K562 (cell line): ENCODE measurements at regions not wholly inside any gene's neighbourhood (a gene's known extent, or its start where the extent isn't known, plus 50 kb on each side); places are given as distances from the start of the nearest gene placed in this dataset.

Experiments
- ATAC-seq: fragments of 200-7000 bp; cut with Tn5 transposase; 3 replicates; pipeline ENCODE4 v1.9.1; 2020; ENCODE audit warnings: moderate library complexity
- BruUV-seq: library from RNA; stranded (reverse); fragments of 400-500 nt; replicated peaks from 2 replicates; lab custom pipeline; 2021; lab: Mats Ljungman, UMichigan
- CTCF ChIA-PET: fragments of 300-600 bp; formaldehyde crosslinking; extraction: SDS; loops from one replicate; lab custom pipeline; 2021; ENCODE audit warnings: low intra/inter-chr PET ratio; lab: Yijun Ruan, JAX
- POLR2A ChIA-PET: fragments of 300-600, 350-650 bp; sonication (Branson Sonifier 250); formaldehyde crosslinking; extraction: SDS; loops from one replicate; lab custom pipeline; 2021; ENCODE audit warnings: antibody characterized with exemption, inconsistent platforms; lab: Yijun Ruan, JAX
- DNase-seq, 4 experiments: peaks; one replicate each; pipeline versions ENCODE4 v3.0.0 to v3.0.0-alpha.2; 2011 to 2018; ENCODE audit warnings: low spot score in 3 of 4, mixed read lengths in 3 of 4; ENCODE audit errors: extremely low read depth in 1 of 4
- FAIRE-seq: peaks from 2 replicates; lab custom pipeline; 2011; peaks lifted over from hg19 to GRCh38; lab: Jason Lieb, UNC
- H2AFZ ChIP-seq: 2 replicates; pipeline ENCODE4 v1.6.0; 2011; ENCODE audit warnings: low read depth, low read length, control low read depth, inconsistent platforms
- H3K27ac ChIP-seq: fragments of 200-600 bp; 3 replicates; pipeline ENCODE4 v1.8.0; 2011; ENCODE audit warnings: low read depth, mild to moderate bottlenecking, control low read depth, inconsistent platforms, low read length, moderate library complexity, mixed read lengths; ENCODE audit errors: extremely low read depth
- H3K27me3 ChIP-seq, 2 experiments: fragments of 300-600 bp in 1 of 2; 2 replicates in 1 of 2; 3 replicates in 1 of 2; pipeline versions ENCODE4 v1.6.0 to v1.8.0; 2011; ENCODE audit warnings: inconsistent platforms in 2 of 2, low read length in 2 of 2, mild to moderate bottlenecking in 1 of 2, mixed read lengths in 1 of 2, moderate library complexity in 1 of 2; ENCODE audit not compliant: control insufficient read depth in 2 of 2, insufficient read depth in 2 of 2
- H3K36me3 ChIP-seq: fragments of 300-600 bp; 3 replicates; pipeline ENCODE4 v1.8.0; 2011; ENCODE audit warnings: mild to moderate bottlenecking, low read length, inconsistent platforms; ENCODE audit not compliant: control insufficient read depth, insufficient read depth
- H3K4me1 ChIP-seq, 2 experiments: fragments of 200-600 bp in 1 of 2; replicated peaks in 1 of 2; 2 replicates in 1 of 2; 3 replicates in 1 of 2; pipeline versions ENCODE4 v1.5.1 to v1.8.0; 2011; ENCODE audit warnings: inconsistent platforms in 2 of 2, low read length in 2 of 2, mild to moderate bottlenecking in 1 of 2, mixed read lengths in 1 of 2, moderate library complexity in 1 of 2; ENCODE audit not compliant: control insufficient read depth in 2 of 2, insufficient read depth in 2 of 2
- H3K4me2 ChIP-seq: 2 replicates; pipeline ENCODE4 v1.6.1; 2011; ENCODE audit warnings: low read length, control low read depth, inconsistent platforms, mixed read lengths; ENCODE audit not compliant: insufficient read depth
- H3K4me3 ChIP-seq: fragments of 200-600 bp; sonication (generic), shearing (Covaris generic); 2 replicates; pipeline ENCODE4 v1.5.1; 2016; ENCODE audit warnings: control low read depth, inconsistent platforms
- H3K79me2 ChIP-seq: fragments of 200-600 bp; 3 replicates; pipeline ENCODE4 v1.8.0; 2011; ENCODE audit warnings: low read length, inconsistent platforms; ENCODE audit not compliant: control insufficient read depth, insufficient read depth
- H3K9ac ChIP-seq, 2 experiments: 2 replicates each; pipeline versions ENCODE4 v1.6.0 to v1.6.1; 2011; ENCODE audit warnings: low read depth in 2 of 2, low read length in 2 of 2, control low read depth in 1 of 2, inconsistent platforms in 1 of 2, mild to moderate bottlenecking in 1 of 2, mixed read lengths in 1 of 2; ENCODE audit not compliant: insufficient read depth in 1 of 2
- H3K9me1 ChIP-seq: one replicate; pipeline ENCODE4 v1.6.0; 2011; ENCODE audit warnings: inconsistent platforms, mild to moderate bottlenecking, low read length, moderate library complexity; ENCODE audit not compliant: control insufficient read depth, insufficient read depth
- H3K9me3 ChIP-seq: replicated peaks from 2 replicates; pipeline ENCODE4 v1.5.1; 2011; ENCODE audit warnings: low read depth, low read length, inconsistent platforms; ENCODE audit not compliant: control insufficient read depth, insufficient read depth
- H4K20me1 ChIP-seq: replicated peaks from 2 replicates; pipeline ENCODE4 v1.6.1; 2011; ENCODE audit warnings: low read length, inconsistent platforms, mixed read lengths; ENCODE audit not compliant: control insufficient read depth, insufficient read depth
- CBX1 ChIP-seq: sonication (generic); IDR thresholded peaks from 2 replicates; pipeline ENCODE4 v1.6.1; 2016; ENCODE audit warnings: antibody characterized with exemption, low read depth, mild to moderate bottlenecking
- DMBX1 ChIP-seq: fragments of 250-450 bp; sonication (Bioruptor Pico); IDR thresholded peaks from 2 replicates; pipeline ENCODE4 v1.8.0; 2022; ENCODE audit warnings: inconsistent platforms, mild to moderate bottlenecking, moderate library complexity, borderline replicate concordance
- FOXK2 ChIP-seq, 2 experiments: fragments of 450-650 bp; IDR thresholded peaks in 1 of 2; conservative IDR thresholded peaks in 1 of 2; 2 replicates each; pipeline ENCODE4 v1.6.1; 2016; ENCODE audit warnings: low read depth in 2 of 2, mild to moderate bottlenecking in 1 of 2
- IRF2 ChIP-seq: sonication (generic); formaldehyde crosslinking; IDR thresholded peaks from 2 replicates; pipeline ENCODE4 v1.8.1; 2022; ENCODE audit warnings: mild to moderate bottlenecking, missing genetic modification reagents
- JUNB ChIP-seq: fragments of 450-650 bp; formaldehyde crosslinking; conservative IDR thresholded peaks from 2 replicates; pipeline ENCODE4 v1.4.0; 2020; ENCODE audit warnings: mild to moderate bottlenecking
- NFXL1 ChIP-seq: fragments of 450-650 bp; formaldehyde crosslinking; IDR thresholded peaks from 2 replicates; pipeline ENCODE4 v1.4.0; 2021; ENCODE audit warnings: mild to moderate bottlenecking
- RBM34 ChIP-seq: fragments of 200-400 bp; formaldehyde crosslinking; IDR thresholded peaks from 2 replicates; pipeline ENCODE4 v1.6.1; 2018; ENCODE audit warnings: low read length, borderline replicate concordance; ENCODE audit not compliant: insufficient read depth
- RFX1 ChIP-seq: fragments of 450-650 bp; IDR thresholded peaks from 2 replicates; pipeline ENCODE4 v1.6.1; 2016; ENCODE audit warnings: mild to moderate bottlenecking, moderate library complexity
- SMAD4 ChIP-seq: fragments of 250-450 bp; sonication (Bioruptor Pico); conservative IDR thresholded peaks from 2 replicates; pipeline ENCODE4 v1.8.0; 2021; ENCODE audit warnings: inconsistent platforms, mild to moderate bottlenecking, moderate library complexity
- SMARCA4 ChIP-seq: fragments of 450-650 bp; IDR thresholded peaks from 2 replicates; pipeline ENCODE4 v1.6.1; 2016
- ZEB2 ChIP-seq: fragments of 450-650 bp; IDR thresholded peaks from 2 replicates; pipeline ENCODE4 v1.6.1; 2016
- ZNF124 ChIP-seq: sonication (generic); formaldehyde crosslinking; IDR thresholded peaks from 2 replicates; pipeline ENCODE4 v1.8.1; 2022; ENCODE audit warnings: missing genetic modification reagents
- ZNF583 ChIP-seq: fragments of 250-450 bp; sonication (Bioruptor Pico); IDR thresholded peaks from 2 replicates; pipeline ENCODE4 v1.4.0; 2020
- ZNF707 ChIP-seq: fragments of 250-450 bp; sonication (Bioruptor Pico); conservative IDR thresholded peaks from 2 replicates; pipeline ENCODE4 v1.8.0; 2022; ENCODE audit warnings: inconsistent platforms, mild to moderate bottlenecking, moderate library complexity
- ZNF830 ChIP-seq: fragments of 250-450 bp; sonication (Bioruptor Pico); IDR thresholded peaks from 2 replicates; pipeline ENCODE4 v1.5.0; 2021; ENCODE audit warnings: mild to moderate bottlenecking
- whole genome bisulfite sequencing: fragments of 100-300 bp; shearing (Covaris generic); methylation state at CpG from one replicate; pipeline ENCODE4 v1.1.6; 2016; ENCODE audit warnings: low coverage, mixed read lengths; ENCODE audit not compliant: insufficient coverage; ENCODE audit errors: missing lambda C conversion rate; 5-methylcytosine and 5-hydroxymethylcytosine counted together
- in situ Hi-C: fragments of 300-500 bp; cut with MboI; formaldehyde crosslinking; loops from 4 replicates; pipeline ENCODE4 v1.15.0; 2018; ENCODE audit warnings: inconsistent platforms, mixed read lengths
- intact Hi-C: fragments of 100-400 bp; cut with micrococcal nuclease; formaldehyde crosslinking; loops from 2 replicates; pipeline ENCODE4 v1.14.2; 2022
- TF ChIP-seq, protein P1 (sequence below): IDR thresholded peaks from 2 replicates; pipeline ENCODE4 v1.6.1; 2014; ENCODE audit warnings: antibody characterized with exemption
- TF ChIP-seq, protein P2 (sequence below): fragments of 250-450 bp; sonication (Bioruptor Pico); IDR thresholded peaks from 2 replicates; pipeline ENCODE4 v1.5.0; 2021
- TF ChIP-seq, protein P3 (sequence below): IDR thresholded peaks from 2 replicates; pipeline ENCODE4 v1.6.1; 2011; ENCODE audit not compliant: insufficient read length; ENCODE audit errors: extremely low read depth

DNA sequence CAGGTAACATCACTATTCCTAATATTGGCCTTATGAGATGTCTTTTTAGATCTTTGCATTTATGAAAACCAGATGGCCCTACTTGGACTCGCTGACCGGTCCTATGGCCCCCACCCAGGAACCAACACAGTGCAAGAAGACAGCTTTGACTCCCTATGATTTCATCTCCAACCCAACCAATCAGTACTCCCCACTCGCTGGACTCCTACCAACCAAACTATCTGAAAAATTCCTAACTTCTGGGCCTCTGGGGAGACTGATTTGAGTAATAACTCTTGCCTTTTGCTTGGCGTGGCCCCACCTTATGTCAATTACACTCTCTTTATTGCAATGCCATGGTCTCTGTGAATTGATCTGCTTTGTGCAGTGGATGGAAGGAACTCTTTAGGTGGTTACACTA, 828.9 kb downstream of the CDH11 start:
- H2AFZ ChIP-seq: no peak overlapping the region
- ATAC-seq (no peak), DNase-seq (no peak), FAIRE-seq (no peak)
- TF ChIP-seq ZNF124 (CRISPR knock-in tag) (no peak), CBX1 (no peak), SMARCA4 (no peak), FOXK2 (conservative IDR thresholded peaks at IDR 0.05 in 1 of 2, IDR thresholded peaks at IDR 0.05 in 1 of 2; ENCODE audit: low read depth in 2 of 2) (no peak), NFXL1 (CRISPR knock-in tag) (no peak), ZEB2 (no peak)
- in situ Hi-C loops: no loop called here
- no peak overlapping the region for H3K4me2 ChIP-seq
- no peaks in the 10 kb centered on the region for H3K9me1 ChIP-seq
- no peaks in the 10 kb centered on the region for H3K27me3 ChIP-seq
- no peak overlapping the region for H3K4me3 ChIP-seq
- H3K27ac ChIP-seq: no peak overlapping the region
- BruUV-seq: no TSS peak
- H4K20me1 ChIP-seq: no peaks in the 10 kb centered on the region
- POLR2A ChIA-PET: no interaction called here
- H3K79me2 ChIP-seq: no peaks in the 10 kb centered on the region
- H3K9me3 ChIP-seq: no peaks in the 10 kb centered on the region
- H3K36me3 ChIP-seq: no peaks in the 10 kb centered on the region
- no peak overlapping the region for H3K9ac ChIP-seq
- CTCF ChIA-PET: no interaction called here
- no peaks in the 10 kb centered on the region for H3K4me1 ChIP-seq
- 3% methylated on average over 4 of the region's 4 CpGs for WGBS
- intact Hi-C loops: no loop called here

DNA sequence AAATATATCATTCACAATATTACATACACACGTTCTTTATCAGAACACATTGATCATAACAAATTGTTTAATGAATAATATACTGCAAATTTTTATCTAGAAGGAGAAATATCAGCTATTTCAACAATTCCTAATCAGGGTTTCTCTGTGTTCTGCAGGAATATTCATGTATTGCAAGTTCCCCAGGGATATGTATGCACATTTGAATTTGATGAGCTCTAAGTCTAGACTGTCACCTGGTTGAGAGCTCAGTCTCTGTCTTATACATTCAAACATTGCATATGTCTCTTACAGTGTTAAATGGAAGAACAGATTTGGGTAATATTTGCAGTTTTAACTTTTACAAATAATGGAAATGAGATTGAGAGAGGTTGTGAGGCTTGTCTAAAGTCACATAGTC, 829.7 kb downstream of the CDH11 start:
- ATAC-seq: no peak
- Histone ChIP-seq H3K79me2 (no peaks in the 10 kb centered on the region), H3K4me3 (no peak overlapping the region), H3K9me3 (no peaks in the 10 kb centered on the region), H2AFZ (no peak overlapping the region), H3K9me1 (no peaks in the 10 kb centered on the region), H3K9ac (no peak overlapping the region), H3K4me1 (no peaks in the 10 kb centered on the region), H3K36me3 (no peaks in the 10 kb centered on the region), H4K20me1 (no peaks in the 10 kb centered on the region), H3K27ac (no peak overlapping the region), H3K4me2 (no peak overlapping the region), H3K27me3 (no peaks in the 10 kb centered on the region)
- ChIA-PET CTCF (no interaction called here), POLR2A (no interaction called here)
- in situ Hi-C loops (no loop called here), intact Hi-C loops (no loop called here)
- BruUV-seq: no TSS peak
- TF ChIP-seq IRF2: no peak
- TF ChIP-seq RBM34: no peak
- no peak for TF ChIP-seq ZNF830
- TF ChIP-seq ZNF583: no peak
- TF ChIP-seq SMAD4 (CRISPR knock-in tag): no peak
- TF ChIP-seq JUNB (CRISPR knock-in tag): no peak
- TF ChIP-seq, protein P1, sequence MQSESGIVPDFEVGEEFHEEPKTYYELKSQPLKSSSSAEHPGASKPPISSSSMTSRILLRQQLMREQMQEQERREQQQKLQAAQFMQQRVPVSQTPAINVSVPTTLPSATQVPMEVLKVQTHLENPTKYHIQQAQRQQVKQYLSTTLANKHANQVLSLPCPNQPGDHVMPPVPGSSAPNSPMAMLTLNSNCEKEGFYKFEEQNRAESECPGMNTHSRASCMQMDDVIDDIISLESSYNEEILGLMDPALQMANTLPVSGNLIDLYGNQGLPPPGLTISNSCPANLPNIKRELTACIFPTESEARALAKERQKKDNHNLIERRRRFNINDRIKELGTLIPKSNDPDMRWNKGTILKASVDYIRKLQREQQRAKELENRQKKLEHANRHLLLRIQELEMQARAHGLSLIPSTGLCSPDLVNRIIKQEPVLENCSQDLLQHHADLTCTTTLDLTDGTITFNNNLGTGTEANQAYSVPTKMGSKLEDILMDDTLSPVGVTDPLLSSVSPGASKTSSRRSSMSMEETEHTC: no peak
- TF ChIP-seq RFX1: no peak
- TF ChIP-seq DMBX1 (CRISPR knock-in tag): no peak
- TF ChIP-seq ZNF707 (CRISPR knock-in tag): no peak
- TF ChIP-seq, protein P2, sequence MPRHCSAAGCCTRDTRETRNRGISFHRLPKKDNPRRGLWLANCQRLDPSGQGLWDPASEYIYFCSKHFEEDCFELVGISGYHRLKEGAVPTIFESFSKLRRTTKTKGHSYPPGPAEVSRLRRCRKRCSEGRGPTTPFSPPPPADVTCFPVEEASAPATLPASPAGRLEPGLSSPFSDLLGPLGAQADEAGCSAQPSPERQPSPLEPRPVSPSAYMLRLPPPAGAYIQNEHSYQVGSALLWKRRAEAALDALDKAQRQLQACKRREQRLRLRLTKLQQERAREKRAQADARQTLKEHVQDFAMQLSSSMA: no peak
- TF ChIP-seq, protein P3, sequence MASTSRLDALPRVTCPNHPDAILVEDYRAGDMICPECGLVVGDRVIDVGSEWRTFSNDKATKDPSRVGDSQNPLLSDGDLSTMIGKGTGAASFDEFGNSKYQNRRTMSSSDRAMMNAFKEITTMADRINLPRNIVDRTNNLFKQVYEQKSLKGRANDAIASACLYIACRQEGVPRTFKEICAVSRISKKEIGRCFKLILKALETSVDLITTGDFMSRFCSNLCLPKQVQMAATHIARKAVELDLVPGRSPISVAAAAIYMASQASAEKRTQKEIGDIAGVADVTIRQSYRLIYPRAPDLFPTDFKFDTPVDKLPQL: no peak
- FAIRE-seq: no peak
- 0% methylated on average over 1 of the region's 1 CpG for WGBS
- DNase-seq: no peak
